ENCODE measurements at regions not wholly inside any gene's neighbourhood (a gene's known extent, or its start where the extent isn't known, plus 50 kb on each side); places are given as distances from the start of the nearest gene placed in this dataset.

GRCh38 chr18:34061226-34061625 lies 163.5 kb downstream of the NOL4 start (continued):
- TF ChIP-seq RCOR1 (IDR thresholded peaks at IDR 0.05; ENCODE audit: low read length) (no peak), GABPA (IDR thresholded peaks at IDR 0.05; ENCODE audit: low read depth) (no peak)

- POLR2A ChIA-PET = no interaction called here
- 15% methylated on average over 1 of the region's 1 CpG for WGBS (ENCODE audit: low lambda C conversion rate)
- CTCF ChIA-PET = no interaction called here
Measured at GRCh38 chr18:34055227-34055626, 169.5 kb downstream of the NOL4 start.

More at GRCh38 chr18:34055227-34055626, 169.5 kb downstream of the NOL4 start:
- no peak for TF ChIP-seq TAF1 (IDR thresholded peaks at IDR 0.05; ENCODE audit: borderline replicate concordance, low read depth, low read length)
- no peak for TF ChIP-seq SMC3 (IDR thresholded peaks at IDR 0.05; ENCODE audit: low read depth, low read length)
- TF ChIP-seq TEAD4 (IDR thresholded peaks at IDR 0.05; ENCODE audit: borderline replicate concordance, insufficient read depth) = no peak
- no peak for TF ChIP-seq FOSL2 (IDR thresholded peaks at IDR 0.05; ENCODE audit: borderline replicate concordance, low read depth)
- TF ChIP-seq, protein P1, sequence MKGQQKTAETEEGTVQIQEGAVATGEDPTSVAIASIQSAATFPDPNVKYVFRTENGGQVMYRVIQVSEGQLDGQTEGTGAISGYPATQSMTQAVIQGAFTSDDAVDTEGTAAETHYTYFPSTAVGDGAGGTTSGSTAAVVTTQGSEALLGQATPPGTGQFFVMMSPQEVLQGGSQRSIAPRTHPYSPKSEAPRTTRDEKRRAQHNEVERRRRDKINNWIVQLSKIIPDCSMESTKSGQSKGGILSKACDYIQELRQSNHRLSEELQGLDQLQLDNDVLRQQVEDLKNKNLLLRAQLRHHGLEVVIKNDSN (IDR thresholded peaks at IDR 0.05; ENCODE audit: borderline replicate concordance, low read depth) = no peak
- TF ChIP-seq, protein P2, sequence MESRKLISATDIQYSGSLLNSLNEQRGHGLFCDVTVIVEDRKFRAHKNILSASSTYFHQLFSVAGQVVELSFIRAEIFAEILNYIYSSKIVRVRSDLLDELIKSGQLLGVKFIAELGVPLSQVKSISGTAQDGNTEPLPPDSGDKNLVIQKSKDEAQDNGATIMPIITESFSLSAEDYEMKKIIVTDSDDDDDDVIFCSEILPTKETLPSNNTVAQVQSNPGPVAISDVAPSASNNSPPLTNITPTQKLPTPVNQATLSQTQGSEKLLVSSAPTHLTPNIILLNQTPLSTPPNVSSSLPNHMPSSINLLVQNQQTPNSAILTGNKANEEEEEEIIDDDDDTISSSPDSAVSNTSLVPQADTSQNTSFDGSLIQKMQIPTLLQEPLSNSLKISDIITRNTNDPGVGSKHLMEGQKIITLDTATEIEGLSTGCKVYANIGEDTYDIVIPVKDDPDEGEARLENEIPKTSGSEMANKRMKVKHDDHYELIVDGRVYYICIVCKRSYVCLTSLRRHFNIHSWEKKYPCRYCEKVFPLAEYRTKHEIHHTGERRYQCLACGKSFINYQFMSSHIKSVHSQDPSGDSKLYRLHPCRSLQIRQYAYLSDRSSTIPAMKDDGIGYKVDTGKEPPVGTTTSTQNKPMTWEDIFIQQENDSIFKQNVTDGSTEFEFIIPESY (IDR thresholded peaks at IDR 0.05; ENCODE audit: borderline replicate concordance, low read depth) = no peak
- no peak for TF ChIP-seq NRF1 (IDR thresholded peaks at IDR 0.05; ENCODE audit: low read depth, low read length)
- no peak for TF ChIP-seq EZH2phosphoT487 (IDR thresholded peaks at IDR 0.05; ENCODE audit: borderline replicate concordance, low read depth)
- TF ChIP-seq TCF12 (IDR thresholded peaks at IDR 0.05) = no peak
- TF ChIP-seq CHD2 (IDR thresholded peaks at IDR 0.05; ENCODE audit: low read length, partially characterized antibody) = no peak
- TF ChIP-seq IRF3 (IDR thresholded peaks at IDR 0.05; ENCODE audit: low read depth, low read length) = no peak
- no peak for TF ChIP-seq GABPA (IDR thresholded peaks at IDR 0.05; ENCODE audit: low read depth)
- no peak for TF ChIP-seq CTCF (IDR thresholded peaks at IDR 0.05)
- no peak for TF ChIP-seq MXI1 (IDR thresholded peaks at IDR 0.05; ENCODE audit: low read depth, low read length)
- no peak for TF ChIP-seq ELF1 (IDR thresholded peaks at IDR 0.05)
- TF ChIP-seq FOXM1 (IDR thresholded peaks at IDR 0.05; ENCODE audit: low read depth) = no peak
- no peak for TF ChIP-seq YY1 (IDR thresholded peaks at IDR 0.05; ENCODE audit: low read depth)
- Histone ChIP-seq H3K9me2 (no peaks in the 10 kb centered on the region), H3K4me3 (ENCODE audit: low read depth in 2 of 2, low read length in 1 of 2) (no peak overlapping the region; a peak in 1 of 4 replicates), H2AFZ (ENCODE audit: low read depth) (no peak overlapping the region), H3K27me3 (ENCODE audit: insufficient read depth) (no peaks in the 10 kb centered on the region), H4K20me1 (ENCODE audit: insufficient read depth) (no peaks in the 10 kb centered on the region), H3K9me3 (no peaks in the 10 kb centered on the region; the same call in 1 of the 2 replicates), H3K79me2 (ENCODE audit: insufficient read depth) (no peaks in the 10 kb centered on the region), H3F3A (replicated peaks; ENCODE audit: insufficient read depth) (no peaks in the 10 kb centered on the region), H3K4me2 (no peak overlapping the region), H3K9ac (no peak overlapping the region), H3K36me3 (replicated peaks in 1 of 2; ENCODE audit: control insufficient read depth in 1 of 2, insufficient read depth in 2 of 2, low read length in 1 of 2) (no peaks in the 10 kb centered on the region), H3K4me1 (ENCODE audit: control insufficient read depth in 1 of 2, insufficient read depth in 2 of 2, low read depth in 1 of 2, low read length in 1 of 2) (no peaks in the 10 kb centered on the region; a peak in 1 of 4 replicates), H3K27ac (ENCODE audit: low read depth in 2 of 2, low read length in 1 of 2) (no peak overlapping the region)
- no peak for DNase-seq

Data from SK-N-SH (cell line).